ENCODE measurements at regions not wholly inside any gene's neighbourhood (a gene's known extent, or its start where the extent isn't known, plus 50 kb on each side); places are given as distances from the start of the nearest gene placed in this dataset.

GRCh38 chr3:135898774-135899173, 66.8 kb upstream of the PPP2R3A start:
- H3K27me3 ChIP-seq (ENCODE audit: control insufficient read depth in 4 of 4, insufficient read depth in 4 of 4, low read length in 3 of 4), result no peaks in the 10 kb centered on the region
- no peaks in the 10 kb centered on the region for H3K4me1 ChIP-seq (ENCODE audit: control insufficient read depth in 4 of 4, insufficient read depth in 4 of 4, low read length in 3 of 4)
- no peak for DNase-seq (ENCODE audit: low spot score)
- no peak overlapping the region for H3K9ac ChIP-seq (ENCODE audit: low read depth in 1 of 2, low read length in 2 of 2)
- no peak overlapping the region for H3K27ac ChIP-seq (ENCODE audit: low read depth in 1 of 2, low read length in 2 of 2)
- no peaks in the 10 kb centered on the region for H3K36me3 ChIP-seq (ENCODE audit: control insufficient read depth in 4 of 4, insufficient read depth in 3 of 4, low read depth in 1 of 4, low read length in 3 of 4)
- no peaks in the 10 kb centered on the region for H3K9me3 ChIP-seq (ENCODE audit: control insufficient read depth in 4 of 4, low read length in 3 of 4)
- no peak for TF ChIP-seq EGR1 (IDR thresholded peaks at IDR 0.05; ENCODE audit: low read depth in 2 of 2)
- TF ChIP-seq SP1 (IDR thresholded peaks at IDR 0.05), result no peak
- no peak for TF ChIP-seq HNF4A (conservative IDR thresholded peaks at IDR 0.05)
- no peak for TF ChIP-seq FOXA1 (IDR thresholded peaks at IDR 0.05)
- no peak for TF ChIP-seq NR2F2 (IDR thresholded peaks at IDR 0.05)
- TF ChIP-seq ZBTB33 (IDR thresholded peaks at IDR 0.05), result no peak
- TF ChIP-seq CTCF (IDR thresholded peaks at IDR 0.05; ENCODE audit: low read depth, low read length, missing input control), result no peak
- TF ChIP-seq JUND (IDR thresholded peaks at IDR 0.05), result no peak
- no peak for TF ChIP-seq REST (IDR thresholded peaks at IDR 0.05)
- no peak for TF ChIP-seq YY1 (IDR thresholded peaks at IDR 0.05)
- 73% methylated on average over 3 of the region's 3 CpGs for WGBS
- H3K4me3 ChIP-seq (ENCODE audit: low read depth in 1 of 3, low read length in 3 of 3), result no peak overlapping the region

GRCh38 chr3:135905058-135905724, 60.3 kb upstream of the PPP2R3A start:
- Histone ChIP-seq H3K4me3 (ENCODE audit: low read depth in 1 of 3, low read length in 3 of 3) (no peak overlapping the region), H3K27ac (ENCODE audit: low read depth in 1 of 2, low read length in 2 of 2) (no peak overlapping the region), H3K27me3 (ENCODE audit: control insufficient read depth in 4 of 4, insufficient read depth in 4 of 4, low read length in 3 of 4) (no peaks in the 10 kb centered on the region), H3K4me1 (ENCODE audit: control insufficient read depth in 4 of 4, insufficient read depth in 4 of 4, low read length in 3 of 4) (no peaks in the 10 kb centered on the region), H3K9ac (ENCODE audit: low read depth in 1 of 2, low read length in 2 of 2) (no peak overlapping the region), H3K9me3 (ENCODE audit: control insufficient read depth in 4 of 4, low read length in 3 of 4) (no peaks in the 10 kb centered on the region), H3K36me3 (ENCODE audit: control insufficient read depth in 4 of 4, insufficient read depth in 3 of 4, low read depth in 1 of 4, low read length in 3 of 4) (no peaks in the 10 kb centered on the region)
- peak in 1 of 2 donors; percentile 36 for TF ChIP-seq RAD21 (IDR thresholded peaks at IDR 0.05)
- TF ChIP-seq ATF3 (IDR thresholded peaks at IDR 0.05), result no peak
- 72% methylated on average over 5 of the region's 5 CpGs for WGBS
- no peak for DNase-seq (ENCODE audit: low spot score)

Measured in liver (tissue), 8 donors.